Stimulated activated CD4-positive, alpha-beta T cell treated with anti-CD3 and anti-CD28 coated beads, Interleukin-1b, Interleukin-23, amount 100 ng/mL, for 4 hours (primary cell): ENCODE measurements at regions not wholly inside any gene's neighbourhood (a gene's known extent, or its start where the extent isn't known, plus 50 kb on each side); places are given as distances from the start of the nearest gene placed in this dataset.
"Not testable (repeated sequence)": the region's sequence is repeated elsewhere in the genome, so short reads cannot be mapped to it uniquely, and the experiment has no call there.

Source experiments
- DNase-seq, 2 donors: peaks; one replicate each; pipeline ENCODE4 v3.0.0-alpha.2; 2020; ENCODE audit warnings: low read depth in 2 of 2

DNA sequence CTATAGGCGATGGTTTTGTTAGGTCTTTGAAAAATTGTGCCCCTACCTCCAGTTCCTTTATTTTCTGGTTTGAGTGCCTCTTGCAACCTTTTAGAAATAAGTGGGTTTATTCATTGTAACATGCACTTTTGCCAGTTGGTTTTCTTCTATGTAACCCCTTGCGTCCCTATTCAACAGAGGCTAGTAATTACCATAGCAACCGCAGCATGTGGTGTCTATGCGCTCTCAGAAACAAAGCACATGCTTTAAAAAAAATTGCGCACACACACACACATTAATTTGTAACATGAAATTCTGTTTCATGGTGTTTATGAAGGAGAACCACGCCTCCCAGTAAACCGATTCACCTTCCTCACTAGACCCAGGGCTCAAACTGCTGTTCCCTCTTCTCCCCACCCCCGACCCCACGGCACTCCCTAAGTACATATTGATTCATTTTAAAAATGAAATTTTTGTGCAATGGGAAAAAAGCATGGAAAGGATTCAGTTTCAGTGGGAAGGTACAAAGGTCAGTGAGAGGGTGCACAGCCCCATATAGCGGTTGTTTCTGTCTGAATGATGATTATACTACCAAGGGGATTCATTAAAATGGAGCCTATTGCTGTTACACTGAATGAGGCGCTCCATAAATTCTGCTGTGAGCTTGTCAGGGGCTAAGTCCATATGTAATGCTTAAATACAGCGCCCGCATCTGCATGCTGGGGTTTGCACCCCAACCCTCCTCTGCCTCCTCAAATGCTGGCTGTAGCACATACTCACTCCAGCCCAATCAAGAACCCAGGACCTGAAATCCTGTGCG lies 206.9 kb downstream of the ICOS start:
- DNase-seq: no peak

DNA sequence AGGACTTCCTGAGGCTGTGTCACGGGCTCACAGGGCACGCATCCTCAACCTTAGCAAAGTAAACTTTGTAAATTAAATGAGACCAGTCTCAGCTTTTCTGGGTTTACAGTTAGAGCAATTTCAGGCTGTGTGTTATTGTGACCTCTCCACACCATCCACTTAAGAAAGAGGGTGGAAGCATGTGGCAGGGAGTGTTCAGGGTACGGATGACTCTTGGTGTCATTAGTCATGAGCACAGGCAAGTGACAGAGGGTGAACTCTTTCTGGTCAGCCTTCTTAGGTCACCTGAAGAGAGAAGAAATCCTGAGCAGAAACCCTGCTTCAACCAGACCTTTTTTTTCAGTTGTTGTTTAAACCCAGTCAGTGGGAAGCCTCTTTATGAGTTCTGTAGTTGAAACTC lies 207.9 kb downstream of the ICOS start:
- no peak for DNase-seq

DNA sequence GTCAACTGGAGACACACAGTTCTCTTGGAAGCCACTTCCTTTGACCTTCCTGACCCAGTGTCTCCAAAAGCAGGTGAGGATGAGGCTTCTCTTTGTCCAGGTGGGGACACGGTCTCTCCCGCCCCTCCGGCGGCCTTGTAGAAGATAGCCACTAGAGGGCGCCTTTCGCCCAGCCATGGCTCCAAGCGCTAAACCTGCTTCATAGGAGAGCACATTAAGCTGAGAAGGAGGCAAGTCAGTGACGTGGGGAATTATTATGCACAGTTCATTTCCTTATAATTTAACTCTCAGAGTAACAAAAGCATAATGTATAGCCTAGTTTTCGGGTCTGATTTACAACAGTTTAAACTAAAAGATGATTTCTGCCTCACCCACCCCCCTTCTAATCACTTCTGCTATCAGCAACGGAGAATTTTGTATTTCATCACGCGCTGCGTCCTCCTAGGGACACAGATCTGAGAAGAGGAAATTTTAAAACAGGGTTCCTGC lies 208.7 kb downstream of the ICOS start:
- DNase-seq: peak; percentile 63 to 70

DNA sequence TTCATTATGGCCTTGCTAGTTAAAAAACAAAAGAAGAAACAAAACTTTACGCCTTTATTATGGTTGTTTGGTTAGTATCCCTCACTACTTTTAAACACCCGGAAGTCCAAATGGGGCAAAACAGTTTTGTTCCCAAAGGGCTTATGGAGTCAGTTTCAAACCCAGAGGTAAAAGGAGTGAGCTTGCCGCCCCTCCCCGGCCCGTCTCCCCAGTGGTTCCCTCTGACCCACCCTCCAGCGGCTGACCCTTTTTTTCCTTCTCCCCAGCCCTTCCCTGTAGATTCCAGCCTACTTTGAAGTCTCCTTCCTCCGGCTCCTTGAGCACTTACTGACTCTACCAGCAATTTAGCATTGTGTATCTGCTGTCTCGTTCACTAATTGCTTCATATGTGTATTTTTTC lies 209.2 kb downstream of the ICOS start:
- DNase-seq: no peak

DNA sequence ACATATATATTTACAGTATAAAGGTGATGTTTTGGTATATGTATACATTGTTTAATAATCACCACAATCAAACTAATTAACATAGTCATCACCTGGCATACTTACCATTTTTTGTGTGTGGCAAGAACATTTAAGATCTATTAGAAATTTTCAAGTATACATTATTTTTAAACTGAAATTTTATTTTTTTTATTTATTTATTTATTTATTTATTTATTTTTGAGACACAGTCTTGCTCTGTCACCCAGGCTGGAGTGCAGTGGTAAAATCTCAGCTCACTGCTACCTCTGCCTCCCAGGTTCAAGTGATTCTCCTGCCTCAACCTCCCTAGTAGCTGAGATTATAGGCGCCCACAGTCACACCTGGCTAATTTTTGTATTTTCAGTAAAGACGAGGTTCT lies 210.5 kb downstream of the ICOS start:
- not testable (repeated sequence) for DNase-seq

DNA sequence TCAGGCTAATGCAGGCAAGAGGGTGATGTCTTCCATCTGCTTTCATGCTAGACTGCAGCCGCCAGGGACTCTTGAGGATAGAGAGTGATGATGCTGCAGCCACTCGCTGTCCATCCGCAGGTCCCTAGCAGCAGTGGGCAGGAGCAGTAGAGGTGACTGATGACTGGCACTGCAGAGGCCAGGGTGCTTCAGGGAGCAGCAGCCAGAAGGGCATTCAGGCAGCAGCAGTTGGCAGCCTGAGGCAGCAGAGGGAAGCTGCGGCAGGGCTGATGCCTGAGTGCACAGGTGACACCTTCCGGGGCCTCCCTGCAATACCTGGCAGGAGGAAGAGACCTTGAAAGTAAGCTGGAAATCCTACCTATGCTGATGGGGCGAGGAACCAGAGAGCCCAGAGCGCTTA lies 214.2 kb downstream of the ICOS start:
- DNase-seq: no peak

DNA sequence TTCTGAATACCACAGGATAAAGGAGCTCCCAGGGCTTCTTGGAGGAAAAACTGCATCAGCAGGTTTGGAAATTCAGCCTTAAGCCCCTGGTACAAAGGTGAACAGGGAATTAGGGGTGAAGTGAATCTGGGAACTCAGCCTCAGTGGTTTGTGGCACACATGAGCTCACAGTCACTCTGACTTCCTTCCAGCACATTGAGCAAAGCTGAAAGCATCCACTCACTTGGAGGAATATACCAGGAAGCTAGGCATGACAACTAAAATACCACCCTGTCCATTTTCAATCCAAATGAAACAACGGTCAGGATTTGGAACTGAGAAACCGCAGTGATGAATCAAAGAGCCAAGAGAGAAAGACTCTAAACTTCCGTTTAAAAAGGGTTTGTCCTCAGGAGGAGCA lies 216.1 kb downstream of the ICOS start:
- DNase-seq: no peak

DNA sequence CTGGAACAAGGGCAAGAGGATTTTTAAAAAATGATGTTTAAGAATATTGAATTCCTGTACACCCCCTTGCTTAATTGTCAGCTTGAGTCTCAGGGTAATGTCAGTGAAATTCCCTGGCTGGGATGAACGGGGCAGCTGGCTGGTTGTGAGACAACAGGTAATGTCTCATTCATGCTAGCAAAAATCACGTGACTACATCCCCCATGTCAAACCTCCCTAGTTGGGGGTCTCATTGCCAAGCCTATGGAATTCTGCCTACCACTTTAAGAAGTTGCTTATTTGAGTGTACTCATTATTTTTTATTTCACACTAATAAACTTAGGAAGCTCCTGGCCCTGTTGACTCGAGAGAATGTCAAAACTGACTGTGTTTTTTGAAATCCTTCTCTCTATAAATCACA lies 218.3 kb downstream of the ICOS start:
- no peak for DNase-seq

DNA sequence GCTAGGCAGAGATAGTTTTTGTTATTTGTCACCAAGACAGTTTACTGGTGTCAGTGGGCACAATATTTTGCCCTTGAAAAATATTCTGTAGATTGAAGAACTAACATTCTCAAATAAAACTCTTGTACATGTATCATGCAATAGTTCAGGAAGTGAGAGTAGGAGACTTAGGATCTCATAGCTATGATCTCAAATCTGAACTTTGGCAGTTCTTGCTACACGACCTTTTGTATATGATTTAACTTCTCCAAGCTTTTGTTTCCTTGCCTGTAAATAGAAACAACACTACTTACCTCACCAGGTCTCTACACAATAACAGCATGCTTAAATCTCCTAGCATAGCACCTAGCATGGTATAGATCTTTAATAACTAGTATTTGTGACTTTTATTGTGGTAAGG lies 219.9 kb downstream of the ICOS start:
- DNase-seq: no peak

DNA sequence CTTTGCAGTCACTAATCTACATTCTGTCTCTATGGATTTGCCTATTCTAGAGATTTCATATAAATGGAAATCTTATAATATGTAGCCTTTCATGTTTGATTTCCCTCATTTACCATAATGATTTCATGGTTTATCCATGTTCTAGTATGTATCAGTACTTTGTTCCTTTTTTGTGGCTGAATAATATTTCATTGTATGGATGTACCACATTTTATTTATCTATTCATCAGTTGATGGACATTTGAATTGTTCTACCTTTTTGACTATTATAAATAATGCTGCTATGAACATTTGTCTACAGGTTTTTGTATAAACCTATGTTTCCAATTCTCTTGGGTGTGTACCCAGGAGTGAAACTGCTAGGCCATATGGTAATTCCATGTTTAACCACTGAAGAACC lies 221.1 kb downstream of the ICOS start:
- DNase-seq: no peak

DNA sequence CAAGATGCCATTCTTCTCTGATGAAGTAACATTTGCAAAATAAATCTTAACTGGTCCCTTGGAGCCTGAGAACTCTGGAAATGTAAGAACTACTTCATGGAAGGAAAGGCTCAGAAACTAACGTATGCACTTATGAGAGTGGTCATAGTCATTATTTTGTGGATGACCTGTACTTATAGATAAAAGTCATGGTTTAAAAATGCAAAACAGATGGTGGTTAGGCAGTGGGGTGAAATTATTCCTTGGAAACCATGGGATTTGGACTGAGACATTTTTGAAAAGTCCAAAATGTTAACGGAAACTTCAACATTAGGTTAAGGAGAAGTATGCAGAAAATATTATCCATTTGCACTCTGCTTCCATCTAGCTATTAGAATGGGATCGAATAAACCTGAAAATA lies 223.0 kb downstream of the ICOS start:
- DNase-seq: no peak

DNA sequence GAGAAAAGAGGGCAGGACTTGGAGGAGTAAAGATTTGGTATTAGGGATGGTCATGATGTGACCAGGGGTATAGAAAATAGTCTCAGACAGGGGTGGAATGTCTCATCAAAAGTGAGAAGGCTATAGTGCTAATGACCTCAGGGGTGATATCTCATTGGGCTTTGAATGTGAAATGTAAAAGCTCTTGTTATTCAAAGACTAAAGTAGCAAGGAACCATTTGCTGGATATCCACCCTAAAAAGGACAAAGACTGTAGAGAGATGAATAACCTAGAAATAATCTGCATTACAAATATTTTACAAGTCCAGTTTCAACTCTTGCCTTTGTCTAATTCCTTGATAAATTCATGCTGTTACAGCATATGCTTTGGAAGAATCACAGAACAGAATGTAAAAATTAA lies 224.4 kb downstream of the ICOS start:
- DNase-seq: no peak

DNA sequence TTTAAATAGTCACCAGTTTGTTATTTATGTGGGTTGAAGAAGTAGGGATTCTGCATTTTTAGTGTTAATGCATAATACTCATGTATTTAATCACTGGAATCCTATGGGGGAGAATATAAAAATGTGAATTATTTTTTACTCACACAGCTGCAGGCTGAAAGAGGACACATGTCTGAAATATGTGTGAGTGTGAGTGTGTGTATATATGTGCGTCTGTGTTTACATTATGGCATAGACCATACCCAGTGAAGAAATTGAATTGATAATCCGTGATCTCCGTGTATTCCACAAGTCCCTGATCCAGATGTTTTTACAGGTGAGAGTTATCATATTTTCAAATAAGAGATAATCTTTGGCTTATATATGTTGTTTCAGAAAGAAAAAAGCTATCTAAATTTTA lies 225.3 kb downstream of the ICOS start:
- DNase-seq: no peak

DNA sequence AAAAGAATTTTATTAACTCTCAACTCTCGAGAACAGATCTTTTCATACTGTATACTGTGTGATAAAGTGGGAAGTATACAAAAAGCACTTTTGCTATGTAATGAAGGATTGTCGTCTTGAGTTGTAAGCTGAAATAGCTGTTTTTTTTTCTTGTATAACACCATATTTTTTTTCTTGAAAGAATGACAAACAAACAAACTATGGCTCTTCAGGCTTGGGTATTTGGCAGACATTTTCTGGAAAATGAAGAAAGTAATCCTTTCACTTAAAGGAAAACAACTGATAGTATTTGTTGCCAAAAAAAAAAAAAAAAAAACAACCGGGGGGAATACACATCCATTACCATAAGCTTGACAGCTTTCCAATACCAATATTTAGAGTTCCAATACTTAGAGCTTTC lies 230.4 kb downstream of the ICOS start:
- no peak for DNase-seq

DNA sequence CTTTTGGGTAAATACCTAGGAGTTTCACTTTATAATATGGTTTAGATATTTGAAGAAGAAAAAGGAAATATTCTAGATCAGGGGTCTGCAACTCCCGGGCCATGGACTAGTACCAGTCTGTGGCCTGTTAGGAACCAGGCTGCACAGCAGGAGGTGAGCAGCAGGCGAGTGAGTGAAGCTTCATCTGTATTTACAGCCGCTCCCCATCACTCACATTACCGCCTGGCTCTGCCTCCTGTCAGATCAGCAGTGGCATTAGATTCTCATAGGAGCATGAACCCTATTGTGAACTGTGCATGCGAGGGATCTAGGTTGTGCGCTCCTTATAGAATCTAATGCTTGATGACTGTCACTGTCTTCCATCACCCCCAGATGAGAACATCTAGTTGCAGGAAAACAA lies 231.1 kb downstream of the ICOS start:
- not testable (repeated sequence) for DNase-seq

DNA sequence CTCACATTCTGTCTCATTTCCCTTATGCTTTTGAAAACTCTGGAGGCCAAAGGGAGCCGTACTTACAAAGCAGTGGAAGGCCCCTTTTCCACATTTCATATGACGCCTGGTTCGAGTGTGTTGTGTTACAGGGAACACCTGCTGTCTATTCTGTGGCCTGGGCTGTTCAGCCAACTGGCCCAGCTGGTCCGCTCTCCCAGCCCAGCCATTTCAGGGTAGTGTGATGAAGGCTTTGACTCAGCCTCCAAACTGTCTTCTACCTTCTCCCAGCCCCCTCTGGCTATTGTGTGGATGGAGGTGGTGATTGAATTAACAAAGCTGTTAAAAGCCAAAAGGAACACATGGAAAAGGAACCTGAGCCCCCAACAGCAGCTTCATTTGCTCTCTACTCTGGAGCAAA lies 233.8 kb downstream of the ICOS start:
- DNase-seq: no peak

DNA sequence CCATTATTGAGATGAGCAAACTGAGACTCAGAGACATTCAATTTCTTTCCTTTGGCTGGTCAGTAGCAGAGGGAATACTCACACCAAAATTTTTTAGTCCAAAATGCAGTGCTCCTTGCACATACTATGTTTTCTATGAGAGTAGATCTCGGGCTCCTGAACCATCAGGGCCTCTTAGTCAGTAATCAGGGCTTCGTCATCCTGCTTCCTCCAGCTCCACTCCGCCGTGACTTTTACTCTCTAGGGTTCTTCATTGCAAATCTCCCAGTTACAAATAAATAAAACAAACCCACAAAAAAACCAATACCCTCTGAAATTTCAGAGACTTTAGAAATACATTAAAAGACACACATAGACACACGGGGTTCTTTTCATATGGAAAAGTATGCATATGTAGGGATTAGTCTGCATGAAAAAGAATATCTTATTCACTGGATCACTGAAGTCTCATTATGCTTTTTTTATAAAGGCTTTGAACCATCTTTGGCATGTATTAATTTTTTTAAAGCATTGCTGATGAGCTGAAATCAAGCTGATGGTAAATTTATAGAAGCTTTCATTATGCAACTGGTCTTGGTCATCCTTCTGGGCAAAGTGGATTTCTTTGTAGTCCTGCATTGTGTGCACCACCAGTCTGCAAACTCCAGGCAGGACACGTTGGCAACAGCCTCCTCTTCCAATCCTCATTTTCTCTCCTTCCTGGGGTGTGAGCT lies 235.0 kb downstream of the ICOS start:
- DNase-seq: no peak

DNA sequence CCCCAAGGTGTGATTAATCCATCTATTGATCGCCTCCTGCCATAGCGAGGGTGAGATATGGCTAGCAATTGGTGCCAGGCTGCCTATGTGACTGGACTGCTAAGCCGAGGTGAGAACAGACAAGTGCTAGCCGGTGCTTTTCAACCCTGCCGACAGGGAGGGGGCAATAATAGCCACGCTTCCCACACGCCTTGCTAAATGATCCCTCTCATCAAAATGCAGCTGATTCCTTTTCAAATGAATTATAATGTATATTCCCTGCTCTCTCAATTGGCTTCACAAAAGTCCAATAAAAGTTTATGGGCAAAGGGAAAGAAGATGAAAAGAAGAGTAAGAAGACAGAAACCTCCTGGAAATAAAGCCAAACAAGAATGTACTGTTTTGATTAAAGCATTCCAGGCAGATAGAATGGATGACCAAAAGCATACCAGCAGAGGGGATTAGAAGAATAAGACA lies 235.6 kb downstream of the ICOS start:
- DNase-seq: no peak

DNA sequence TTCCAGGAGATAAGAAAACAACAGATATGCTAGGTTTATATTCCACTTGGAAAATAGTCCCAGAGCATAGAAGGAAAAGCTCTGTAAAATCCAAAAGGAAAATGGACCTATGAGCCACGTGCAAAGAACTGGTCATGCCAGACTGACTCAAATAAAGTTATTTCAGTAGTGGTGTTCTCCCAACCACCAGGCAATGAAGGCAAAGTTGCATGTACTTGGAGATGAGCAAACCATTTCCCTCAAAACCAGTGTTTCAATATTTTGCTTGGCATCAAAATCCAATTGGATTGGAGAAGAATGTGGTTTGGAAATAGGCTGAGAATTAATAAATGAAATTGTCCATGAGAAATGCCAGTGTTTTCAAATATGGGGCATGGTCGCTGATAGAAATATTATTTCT lies 237.5 kb downstream of the ICOS start:
- no peak for DNase-seq

DNA sequence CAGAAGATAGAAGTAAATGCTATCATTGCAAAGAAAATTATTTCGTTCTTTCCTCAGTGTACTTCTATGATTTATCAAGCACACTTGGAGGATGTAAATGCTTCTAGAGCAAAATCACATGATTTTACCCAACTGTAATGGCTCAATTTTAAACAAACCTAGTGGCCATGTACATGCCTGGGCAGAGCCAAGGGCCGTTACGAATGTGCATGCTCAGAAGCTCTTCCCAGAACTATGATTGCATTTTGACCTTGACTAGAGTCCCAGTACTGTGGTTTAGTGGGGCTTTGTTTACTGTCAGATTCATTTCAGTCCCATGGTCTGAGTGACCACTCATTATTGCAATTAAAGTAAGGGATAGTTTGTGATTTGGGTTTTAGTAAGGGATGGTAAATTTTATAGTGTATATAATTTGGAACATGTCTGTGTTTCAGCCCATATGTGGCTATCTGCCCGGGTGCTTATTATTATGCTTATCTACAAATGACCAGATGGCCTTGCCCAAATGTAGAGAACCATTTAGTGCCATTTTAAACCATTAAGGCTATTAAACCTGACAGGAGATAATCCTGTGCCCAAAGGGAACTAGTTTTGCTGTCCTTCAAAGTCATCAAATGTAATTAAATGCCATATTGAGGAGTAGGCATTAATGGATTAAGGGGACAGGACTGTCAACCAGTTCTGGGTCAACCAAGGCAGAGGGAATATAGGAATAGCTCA lies 239.1 kb downstream of the ICOS start:
- no peak for DNase-seq

DNA sequence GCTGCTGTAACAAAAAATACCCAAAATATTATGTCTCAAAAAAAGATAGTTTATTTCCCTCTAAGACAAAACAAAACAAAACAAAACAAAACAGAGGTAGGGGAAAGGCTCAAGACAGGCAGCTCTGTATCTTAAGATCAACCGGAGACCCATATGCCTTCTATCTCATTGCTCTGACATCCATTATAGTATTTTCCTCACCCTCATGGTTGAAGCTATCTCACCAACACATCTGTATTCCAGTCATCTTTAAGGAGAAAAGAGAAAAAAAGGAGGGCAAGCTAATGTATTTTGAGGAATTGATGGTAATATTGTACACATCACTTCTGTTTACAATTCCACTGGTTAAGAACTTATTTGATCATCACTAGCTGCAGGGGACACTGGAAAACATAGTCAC lies 239.7 kb downstream of the ICOS start:
- no peak for DNase-seq

DNA sequence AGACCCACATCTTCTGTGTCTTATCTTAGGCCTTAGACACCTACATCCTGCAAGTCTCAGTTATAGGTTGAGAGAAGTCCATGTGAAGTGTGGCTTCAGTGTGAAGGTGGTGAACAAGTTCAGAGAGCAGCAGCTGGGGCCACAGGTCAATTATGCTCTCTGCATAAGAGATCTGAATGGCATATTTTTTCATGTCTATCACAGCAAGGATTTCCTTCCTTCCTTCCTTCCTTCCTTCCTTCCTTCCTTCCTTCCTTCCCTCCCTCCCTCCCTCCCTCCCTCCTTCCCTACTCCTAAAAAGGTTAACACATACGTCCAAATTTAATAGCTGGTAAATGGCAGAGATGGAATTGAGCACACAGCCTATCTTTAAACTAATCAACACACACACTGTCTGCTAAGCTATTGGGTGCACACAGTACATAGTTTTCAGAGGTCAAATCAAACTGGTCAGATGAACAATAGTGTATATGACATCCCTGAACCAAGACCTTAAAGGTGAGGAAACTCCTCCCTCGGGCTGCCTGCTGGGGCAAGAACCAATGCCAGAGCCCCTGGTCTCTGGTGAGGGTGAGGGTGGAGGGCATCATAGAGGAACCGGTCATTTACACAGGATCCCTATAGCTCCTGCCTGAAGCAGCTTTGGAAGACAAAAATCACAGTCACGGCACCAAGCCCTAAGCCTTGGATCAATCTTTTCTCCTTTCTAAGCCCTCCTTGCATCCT lies 240.9 kb downstream of the ICOS start:
- DNase-seq: no peak
